ENCODE measurements at regions not wholly inside any gene's neighbourhood (a gene's known extent, or its start where the extent isn't known, plus 50 kb on each side); places are given as distances from the start of the nearest gene placed in this dataset.

- DNase-seq, result no peak
- FAIRE-seq, result no peak
- no peaks in the 10 kb centered on the region for H3K27me3 ChIP-seq (ENCODE audit: control insufficient read depth, insufficient read depth, low read length)
Measured at GRCh38 chr9:21661626-21662025, 140.8 kb upstream of the MTAP start.

DNA sequence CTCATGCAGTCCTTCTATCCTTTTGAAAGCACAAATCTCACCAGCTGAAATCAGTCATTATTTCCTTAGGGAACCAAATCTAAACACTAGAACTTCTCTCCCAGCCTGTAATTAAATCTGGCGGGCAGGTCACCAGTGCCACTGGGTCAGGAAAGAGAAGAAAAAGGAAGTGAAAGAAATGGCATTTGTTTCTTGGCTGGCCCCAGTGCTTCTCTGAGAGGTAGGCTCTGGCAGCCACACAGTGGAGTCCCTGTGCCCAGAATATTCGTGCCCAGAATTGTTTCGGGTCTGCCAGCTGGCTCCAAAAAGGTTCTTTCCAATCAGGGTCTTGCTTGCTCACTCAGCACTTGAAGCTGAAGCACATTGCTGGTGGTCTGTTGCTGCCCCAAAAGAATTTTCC is 133.9 kb upstream of the MTAP start:
- no peaks in the 10 kb centered on the region for H3K27me3 ChIP-seq (ENCODE audit: control insufficient read depth, insufficient read depth, low read length)
- H3K36me3 ChIP-seq (ENCODE audit: control insufficient read depth in 2 of 3, insufficient read depth in 3 of 3, low read length in 3 of 3), result no peaks in the 10 kb centered on the region
- DNase-seq (peak in 3 of 5 donors; percentile 8 to 19 (median 10)), FAIRE-seq (no peak)
- TF ChIP-seq, protein P1, sequence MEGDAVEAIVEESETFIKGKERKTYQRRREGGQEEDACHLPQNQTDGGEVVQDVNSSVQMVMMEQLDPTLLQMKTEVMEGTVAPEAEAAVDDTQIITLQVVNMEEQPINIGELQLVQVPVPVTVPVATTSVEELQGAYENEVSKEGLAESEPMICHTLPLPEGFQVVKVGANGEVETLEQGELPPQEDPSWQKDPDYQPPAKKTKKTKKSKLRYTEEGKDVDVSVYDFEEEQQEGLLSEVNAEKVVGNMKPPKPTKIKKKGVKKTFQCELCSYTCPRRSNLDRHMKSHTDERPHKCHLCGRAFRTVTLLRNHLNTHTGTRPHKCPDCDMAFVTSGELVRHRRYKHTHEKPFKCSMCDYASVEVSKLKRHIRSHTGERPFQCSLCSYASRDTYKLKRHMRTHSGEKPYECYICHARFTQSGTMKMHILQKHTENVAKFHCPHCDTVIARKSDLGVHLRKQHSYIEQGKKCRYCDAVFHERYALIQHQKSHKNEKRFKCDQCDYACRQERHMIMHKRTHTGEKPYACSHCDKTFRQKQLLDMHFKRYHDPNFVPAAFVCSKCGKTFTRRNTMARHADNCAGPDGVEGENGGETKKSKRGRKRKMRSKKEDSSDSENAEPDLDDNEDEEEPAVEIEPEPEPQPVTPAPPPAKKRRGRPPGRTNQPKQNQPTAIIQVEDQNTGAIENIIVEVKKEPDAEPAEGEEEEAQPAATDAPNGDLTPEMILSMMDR (IDR thresholded peaks at IDR 0.05; ENCODE audit: borderline replicate concordance, extremely low read depth, insufficient read depth), result no peak
- H3K4me1 ChIP-seq (ENCODE audit: control insufficient read depth in 2 of 3, insufficient read depth in 2 of 3, low read depth in 1 of 3, low read length in 3 of 3), result no peaks in the 10 kb centered on the region
- H3K4me3 ChIP-seq (ENCODE audit: low read length in 3 of 3), result no peak overlapping the region
- intact Hi-C loops (cut with DNase I), result no loop called here
- no peak overlapping the region for H3K27ac ChIP-seq (ENCODE audit: low read depth in 2 of 2, low read length in 2 of 2)
- H3K9me3 ChIP-seq (ENCODE audit: control insufficient read depth in 2 of 3, insufficient read depth in 1 of 3, low read length in 3 of 3), result no peaks in the 10 kb centered on the region
- no peak overlapping the region for H3K9ac ChIP-seq (ENCODE audit: low read length in 3 of 3)

More at GRCh38 chr9:21661626-21662025, 140.8 kb upstream of the MTAP start:
- Histone ChIP-seq H3K36me3 (ENCODE audit: control insufficient read depth in 2 of 3, insufficient read depth in 3 of 3, low read length in 3 of 3) (no peaks in the 10 kb centered on the region), H3K9ac (ENCODE audit: low read length in 3 of 3) (no peak overlapping the region), H3K4me3 (ENCODE audit: low read length in 3 of 3) (no peak overlapping the region), H3K9me3 (ENCODE audit: control insufficient read depth in 2 of 3, insufficient read depth in 1 of 3, low read length in 3 of 3) (no peaks in the 10 kb centered on the region), H3K4me1 (ENCODE audit: control insufficient read depth in 2 of 3, insufficient read depth in 2 of 3, low read depth in 1 of 3, low read length in 3 of 3) (no peaks in the 10 kb centered on the region), H3K27ac (ENCODE audit: low read depth in 2 of 2, low read length in 2 of 2) (no peak overlapping the region)
- TF ChIP-seq, protein P1 (IDR thresholded peaks at IDR 0.05; ENCODE audit: borderline replicate concordance, extremely low read depth, insufficient read depth), result no peak
- intact Hi-C loops (cut with DNase I), result no loop called here

DNA sequence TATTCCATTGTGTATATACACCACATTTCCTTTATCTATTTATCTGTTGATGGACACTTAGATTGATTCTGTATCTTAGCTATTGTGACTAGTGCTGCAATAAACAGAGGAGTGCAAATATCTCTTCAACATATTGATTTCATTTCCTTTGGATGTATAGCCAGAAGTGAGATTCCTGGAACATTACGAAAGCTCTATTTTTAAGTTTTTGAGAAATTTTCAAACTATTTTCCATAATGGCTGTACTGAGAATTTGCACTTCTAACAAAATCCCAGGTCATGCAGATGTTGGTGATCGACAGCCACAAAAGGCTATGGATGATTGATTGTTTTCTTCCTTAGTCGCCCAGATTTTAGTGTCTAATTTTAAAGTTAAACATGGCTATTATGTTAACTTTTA is 132.7 kb upstream of the MTAP start:
- FAIRE-seq (no peak), DNase-seq (no peak)
- H3K27ac ChIP-seq (ENCODE audit: low read depth in 2 of 2, low read length in 2 of 2), result no peak overlapping the region
- H3K9ac ChIP-seq (ENCODE audit: low read length in 3 of 3), result no peak overlapping the region
- intact Hi-C loops (cut with DNase I), result no loop called here
- no peaks in the 10 kb centered on the region for H3K27me3 ChIP-seq (ENCODE audit: control insufficient read depth, insufficient read depth, low read length)
- no peaks in the 10 kb centered on the region for H3K9me3 ChIP-seq (ENCODE audit: control insufficient read depth in 2 of 3, insufficient read depth in 1 of 3, low read length in 3 of 3)
- TF ChIP-seq, protein P1 (IDR thresholded peaks at IDR 0.05; ENCODE audit: borderline replicate concordance, extremely low read depth, insufficient read depth), result no peak
- no peaks in the 10 kb centered on the region for H3K4me1 ChIP-seq (ENCODE audit: control insufficient read depth in 2 of 3, insufficient read depth in 2 of 3, low read depth in 1 of 3, low read length in 3 of 3)
- H3K36me3 ChIP-seq (ENCODE audit: control insufficient read depth in 2 of 3, insufficient read depth in 3 of 3, low read length in 3 of 3), result no peaks in the 10 kb centered on the region
- H3K4me3 ChIP-seq (ENCODE audit: low read length in 3 of 3), result no peak overlapping the region

GRCh38 chr9:21670374-21670773 is 132.1 kb upstream of the MTAP start:
- Histone ChIP-seq H3K27ac (ENCODE audit: low read depth in 2 of 2, low read length in 2 of 2) (no peak overlapping the region), H3K4me1 (ENCODE audit: control insufficient read depth in 2 of 3, insufficient read depth in 2 of 3, low read depth in 1 of 3, low read length in 3 of 3) (no peaks in the 10 kb centered on the region), H3K36me3 (ENCODE audit: control insufficient read depth in 2 of 3, insufficient read depth in 3 of 3, low read length in 3 of 3) (no peaks in the 10 kb centered on the region), H3K9me3 (ENCODE audit: control insufficient read depth in 2 of 3, insufficient read depth in 1 of 3, low read length in 3 of 3) (no peaks in the 10 kb centered on the region), H3K27me3 (ENCODE audit: control insufficient read depth, insufficient read depth, low read length) (no peaks in the 10 kb centered on the region), H3K9ac (ENCODE audit: low read length in 3 of 3) (no peak overlapping the region), H3K4me3 (ENCODE audit: low read length in 3 of 3) (no peak overlapping the region)
- no peak for FAIRE-seq
- intact Hi-C loops (cut with DNase I), result no loop called here
- DNase-seq, result no peak
- TF ChIP-seq, protein P1 (IDR thresholded peaks at IDR 0.05; ENCODE audit: borderline replicate concordance, extremely low read depth, insufficient read depth), result no peak

All from kidney (tissue), 13 donors.